MCF 10A (cell line): ENCODE measurements at regions not wholly inside any gene's neighbourhood (a gene's known extent, or its start where the extent isn't known, plus 50 kb on each side); places are given as distances from the start of the nearest gene placed in this dataset.
"Not testable (repeated sequence)": the region's sequence is repeated elsewhere in the genome, so short reads cannot be mapped to it uniquely, and the experiment has no call there.

Experiments used
- BruUV-seq: library from RNA; stranded (reverse); fragments of 400-500 nt; replicated peaks from 2 replicates; lab custom pipeline; 2021; lab: Mats Ljungman, UMichigan
- CTCF ChIA-PET: fragments of 300-600 bp; sonication (Branson Sonifier 250); formaldehyde crosslinking; extraction: SDS; loops from one replicate; lab custom pipeline; 2021; ENCODE audit warnings: antibody characterized with exemption, inconsistent platforms; lab: Yijun Ruan, JAX
- POLR2A ChIA-PET: fragments of 300-600, 350-650 bp; sonication (Branson Sonifier 250); formaldehyde crosslinking; extraction: SDS; loops from one replicate; lab custom pipeline; 2020; ENCODE audit warnings: antibody characterized with exemption, inconsistent platforms; lab: Yijun Ruan, JAX
- DNase-seq: peaks from one replicate; pipeline ENCODE4 v3.0.0-alpha.2; 2018; ENCODE audit not compliant: unreplicated experiment
- H3K27ac Mint-ChIP-seq: one replicate; pipeline ENCODE4 v1.8.0; 2022; ENCODE audit warnings: mild to moderate bottlenecking, low read depth, mixed read lengths; ENCODE audit not compliant: unreplicated experiment
- H3K27me3 Mint-ChIP-seq: one replicate; pipeline ENCODE4 v1.8.0; 2022; ENCODE audit warnings: mixed read lengths; ENCODE audit not compliant: insufficient read depth, unreplicated experiment
- H3K36me3 Mint-ChIP-seq: one replicate; pipeline ENCODE4 v1.8.0; 2022; ENCODE audit warnings: mild to moderate bottlenecking, moderate library complexity, mixed read lengths; ENCODE audit not compliant: insufficient read depth, unreplicated experiment
- H3K4me1 Mint-ChIP-seq: one replicate; pipeline ENCODE4 v1.8.0; 2022; ENCODE audit warnings: mixed read lengths; ENCODE audit not compliant: insufficient read depth, unreplicated experiment
- H3K4me3 Mint-ChIP-seq: one replicate; pipeline ENCODE4 v1.8.0; 2022; ENCODE audit warnings: mild to moderate bottlenecking, moderate library complexity, mixed read lengths; ENCODE audit not compliant: unreplicated experiment
- H3K9me3 Mint-ChIP-seq: one replicate; pipeline ENCODE4 v1.8.0; 2022; ENCODE audit warnings: mixed read lengths; ENCODE audit not compliant: unreplicated experiment
- CTCF ChIP-seq: fragments of 200-600 bp; IDR thresholded peaks from one replicate; pipeline ENCODE4 v1.8.0; 2022; ENCODE audit warnings: antibody characterized with exemption, mild to moderate bottlenecking; ENCODE audit not compliant: unreplicated experiment
- intact Hi-C: fragments of 100-400 bp; cut with micrococcal nuclease; formaldehyde crosslinking; loops from 2 replicates; pipeline ENCODE4 v1.14.1; 2022

GRCh38 chr1:224816062-224816461, 113.4 kb upstream of the DNAH14 start:
- no peak overlapping the region for H3K27ac Mint-ChIP-seq
- POLR2A ChIA-PET = no interaction called here
- CTCF ChIA-PET = interaction anchor here (1.0 kb wide), 1 partner anchor 173 kb away, joined by 4 read pairs; no protein-coding TSS in a partner anchor
- DNase-seq = no peak
- H3K36me3 Mint-ChIP-seq = no peaks in the 10 kb centered on the region
- H3K4me1 Mint-ChIP-seq = no peaks in the 10 kb centered on the region
- BruUV-seq = no TSS peak
- H3K9me3 Mint-ChIP-seq = peaks cover 4% of the 10 kb centered on the region
- intact Hi-C loops = no loop called here
- peaks cover 35% of the 10 kb centered on the region for H3K27me3 Mint-ChIP-seq
- no peak for TF ChIP-seq CTCF
- no peak overlapping the region for H3K4me3 Mint-ChIP-seq

- Mint-ChIP-seq H3K4me1 (no peaks in the 10 kb centered on the region), H3K36me3 (no peaks in the 10 kb centered on the region), H3K27ac (no peak overlapping the region), H3K4me3 (no peak overlapping the region), H3K27me3 (peaks cover 35% of the 10 kb centered on the region), H3K9me3 (peaks cover 13% of the 10 kb centered on the region)
- BruUV-seq = no TSS peak
- POLR2A ChIA-PET = no interaction called here
- CTCF ChIA-PET = interaction anchor here (2.6 kb wide), 1 partner anchor 35 kb away, joined by 23 read pairs; no protein-coding TSS in a partner anchor
- no peak for DNase-seq
- intact Hi-C loops = no loop called here
- no peak for TF ChIP-seq CTCF
Measured at GRCh38 chr1:224817382-224817781, 112.1 kb upstream of the DNAH14 start.

- intact Hi-C loops = no loop called here
- BruUV-seq = no TSS peak
- Mint-ChIP-seq H3K4me1 (no peaks in the 10 kb centered on the region), H3K27me3 (peaks cover 35% of the 10 kb centered on the region), H3K4me3 (no peak overlapping the region), H3K27ac (no peak overlapping the region), H3K36me3 (no peaks in the 10 kb centered on the region), H3K9me3 (peaks cover 24% of the 10 kb centered on the region)
- ChIA-PET POLR2A (no interaction called here), CTCF (interaction anchor here (0.6 to 2.6 kb wide), 4 partner anchors 32 to 306 kb away, joined by 3 to 11 read pairs (median 5); no protein-coding TSS in a partner anchor)
- TF ChIP-seq CTCF = no peak
- DNase-seq = no peak
Measured at GRCh38 chr1:224819861-224820260, 109.6 kb upstream of the DNAH14 start.

DNA sequence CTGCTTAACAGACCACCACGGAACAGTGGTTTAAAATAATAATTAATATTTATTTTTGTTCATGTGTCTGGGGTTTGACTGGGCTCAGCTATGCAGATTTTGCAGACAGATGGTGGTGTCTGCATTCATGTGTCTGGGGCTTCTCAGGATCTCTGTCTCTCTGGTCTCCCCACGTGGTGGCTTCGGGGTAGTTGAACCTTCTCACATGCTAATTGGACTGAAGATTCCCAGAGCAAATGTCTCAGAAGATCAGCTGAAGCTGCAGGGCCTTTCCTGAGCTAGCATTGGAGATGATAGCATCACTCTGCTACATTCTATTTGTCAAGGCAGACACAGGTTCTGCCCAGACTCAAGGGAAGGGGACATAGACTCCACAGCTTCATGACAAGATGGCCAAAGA, 109.1 kb upstream of the DNAH14 start:
- no peak for DNase-seq
- peaks cover 29% of the 10 kb centered on the region for H3K9me3 Mint-ChIP-seq
- intact Hi-C loops = no loop called here
- ChIA-PET CTCF (interaction anchor here (0.6 to 2.6 kb wide), 3 partner anchors 32 to 306 kb away, joined by 5 to 11 read pairs (median 5); no protein-coding TSS in a partner anchor), POLR2A (no interaction called here)
- H3K27me3 Mint-ChIP-seq = peaks cover 35% of the 10 kb centered on the region
- no TSS peak for BruUV-seq
- no peak overlapping the region for H3K4me3 Mint-ChIP-seq
- TF ChIP-seq CTCF = no peak
- H3K27ac Mint-ChIP-seq = no peak overlapping the region
- H3K36me3 Mint-ChIP-seq = no peaks in the 10 kb centered on the region
- H3K4me1 Mint-ChIP-seq = no peaks in the 10 kb centered on the region

GRCh38 chr1:224821751-224822150, 107.7 kb upstream of the DNAH14 start:
- H3K36me3 Mint-ChIP-seq, intact Hi-C loops, DNase-seq, H3K4me3 Mint-ChIP-seq, H3K27ac Mint-ChIP-seq, BruUV-seq, H3K4me1 Mint-ChIP-seq: not testable (repeated sequence)
- ChIA-PET CTCF (interaction anchor here (0.6 to 2.6 kb wide), 5 partner anchors 10 to 318 kb away, joined by 3 to 11 read pairs (median 3); no protein-coding TSS in a partner anchor), POLR2A (interaction anchor here (0.7 kb wide), 1 partner anchor 28 kb away, joined by 3 read pairs; no protein-coding TSS in a partner anchor)
- H3K9me3 Mint-ChIP-seq = peaks cover 30% of the 10 kb centered on the region
- peaks cover 34% of the 10 kb centered on the region for H3K27me3 Mint-ChIP-seq
